ENCODE measurements at regions not wholly inside any gene's neighbourhood (a gene's known extent, or its start where the extent isn't known, plus 50 kb on each side); places are given as distances from the start of the nearest gene placed in this dataset.

DNA sequence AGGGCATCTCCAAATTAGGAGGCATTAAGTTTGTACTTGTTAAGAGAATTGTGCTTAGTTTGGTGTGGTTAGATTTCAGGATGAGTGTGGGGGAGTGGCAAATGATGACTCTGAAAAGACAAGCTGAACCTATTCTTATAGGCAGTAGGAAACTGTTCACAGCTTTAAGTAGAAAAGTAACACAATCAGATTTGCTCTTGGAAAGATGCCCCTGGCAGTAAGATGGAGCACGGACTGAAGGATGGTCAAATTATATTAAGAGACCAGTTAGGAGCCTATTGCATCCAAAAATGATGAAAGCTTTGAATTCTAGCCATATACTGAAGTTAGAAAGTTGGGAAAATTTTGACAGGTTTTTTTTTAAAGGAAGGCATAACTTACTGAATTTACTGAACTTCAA, 254.2 kb upstream of the MEF2C start:
- TF ChIP-seq POLR2AphosphoS5 (IDR thresholded peaks at IDR 0.05) (no peak), CTCF (IDR thresholded peaks at IDR 0.05) (no peak), POLR2A (IDR thresholded peaks at IDR 0.05) (no peak)

All from stomach (tissue), 4 donors.